PC-9 (cell line): ENCODE measurements at regions not wholly inside any gene's neighbourhood (a gene's known extent, or its start where the extent isn't known, plus 50 kb on each side); places are given as distances from the start of the nearest gene placed in this dataset.

ENCODE experiments used
- BruUV-seq: library from RNA; stranded (reverse); fragments of 400-500 nt; replicated peaks from 2 replicates; lab custom pipeline; 2021; lab: Mats Ljungman, UMichigan
- CTCF ChIA-PET: fragments of 300-600 bp; sonication (Branson Sonifier 250); formaldehyde crosslinking; loops from one replicate; lab custom pipeline; 2022; ENCODE audit warnings: antibody characterized with exemption; lab: Charles Lee
- POLR2A ChIA-PET: fragments of 300-600 bp; sonication (Branson Sonifier 250); formaldehyde crosslinking; loops from one replicate; lab custom pipeline; 2022; ENCODE audit warnings: antibody characterized with exemption; ENCODE audit not compliant: unreplicated experiment; lab: Charles Lee
- DNase-seq, 2 experiments: peaks; one replicate each; pipeline versions ENCODE4 v3.0.0 to v3.0.0-alpha.2; 2015 to 2022; ENCODE audit warnings: mixed read lengths in 1 of 2
- H2AFZ ChIP-seq: fragments of 200-600 bp; sonication (generic); 2 replicates; pipeline ENCODE4 v1.8.1; 2017; ENCODE audit warnings: antibody characterized with exemption
- H3F3A ChIP-seq: fragments of 200-600 bp; sonication (generic); 2 replicates; pipeline ENCODE4 v1.8.1; 2017; ENCODE audit warnings: antibody characterized with exemption, mild to moderate bottlenecking, low read depth; ENCODE audit not compliant: insufficient read depth
- H3K27ac ChIP-seq: fragments of 200-600 bp; sonication (generic); 2 replicates; pipeline ENCODE4 v1.6.1; 2016; ENCODE audit warnings: mixed run types
- H3K27me3 ChIP-seq: fragments of 200-600 bp; sonication (generic); 2 replicates; pipeline ENCODE4 v1.6.1; 2016; ENCODE audit warnings: low read depth, mixed run types; ENCODE audit not compliant: insufficient read depth
- H3K36me3 ChIP-seq: fragments of 200-600 bp; sonication (generic); 2 replicates; pipeline ENCODE4 v1.6.1; 2016; ENCODE audit warnings: low read depth, mixed run types
- H3K4me1 ChIP-seq: fragments of 200-600 bp; sonication (generic); replicated peaks from 2 replicates; pipeline ENCODE4 v1.6.1; 2016; ENCODE audit warnings: mixed run types; ENCODE audit not compliant: insufficient read depth
- H3K4me2 ChIP-seq: fragments of 200-600 bp; sonication (generic); 2 replicates; pipeline ENCODE4 v1.6.1; 2017; ENCODE audit warnings: mixed run types
- H3K4me3 ChIP-seq: fragments of 200-600 bp; sonication (generic); 2 replicates; pipeline ENCODE4 v1.6.1; 2016; ENCODE audit warnings: mixed run types
- H3K79me2 ChIP-seq: fragments of 200-600 bp; sonication (generic); 2 replicates; pipeline ENCODE4 v1.6.1; 2017; ENCODE audit warnings: low read depth, mixed run types
- H3K9me2 ChIP-seq: fragments of 200-600 bp; sonication (generic); 2 replicates; pipeline ENCODE4 v1.8.1; 2017; ENCODE audit warnings: mild to moderate bottlenecking; ENCODE audit not compliant: insufficient read depth
- H3K9me3 ChIP-seq: fragments of 200-600 bp; sonication (generic); 2 replicates; pipeline ENCODE4 v1.8.1; 2016; ENCODE audit warnings: low read depth; ENCODE audit not compliant: insufficient read depth
- H4K20me1 ChIP-seq: fragments of 200-600 bp; sonication (generic); 2 replicates; pipeline ENCODE4 v1.8.1; 2017; ENCODE audit not compliant: insufficient read depth
- CTCF ChIP-seq: fragments of 200-600 bp; sonication (generic); conservative IDR thresholded peaks from 2 replicates; pipeline ENCODE4 v1.6.1; 2017; ENCODE audit warnings: mixed run types, antibody characterized with exemption, mild to moderate bottlenecking, moderate library complexity
- EZH2 ChIP-seq: fragments of 200-600 bp; sonication (generic); IDR thresholded peaks from 2 replicates; pipeline ENCODE4 v1.8.0; 2017; ENCODE audit warnings: antibody characterized with exemption, low read depth
- intact Hi-C: fragments of 100-400 bp; cut with micrococcal nuclease; formaldehyde crosslinking; loops from one replicate; pipeline ENCODE4 v1.10.0; 2022; ENCODE audit not compliant: unreplicated experiment

DNA sequence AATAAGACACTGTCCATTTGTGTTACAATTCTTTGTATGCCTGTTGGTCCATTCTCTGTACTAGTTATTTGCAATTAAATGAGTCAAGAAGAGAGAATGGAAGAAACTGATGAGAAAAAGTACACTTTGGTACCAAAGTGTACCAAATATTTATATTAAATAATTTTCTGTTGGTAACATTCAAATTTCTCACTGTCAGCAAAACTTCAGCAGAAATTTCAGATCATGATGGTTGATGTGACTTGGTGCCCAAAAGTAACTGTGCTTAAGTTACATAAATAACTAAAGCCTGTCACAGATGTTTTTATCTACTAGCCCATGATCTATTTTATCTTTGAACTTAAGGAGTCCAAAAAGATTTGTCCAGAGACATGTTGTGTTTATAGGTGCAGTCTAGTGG lies 274.4 kb upstream of the CXADR start:
- H3K9me2 ChIP-seq: no peaks in the 10 kb centered on the region
- no peak overlapping the region for H2AFZ ChIP-seq
- H3F3A ChIP-seq: no peaks in the 10 kb centered on the region
- no peak overlapping the region for H3K27ac ChIP-seq
- H3K4me3 ChIP-seq: no peak overlapping the region
- ChIA-PET POLR2A (no interaction called here), CTCF (no interaction called here)
- BruUV-seq: no TSS peak
- no peak overlapping the region for H3K4me2 ChIP-seq
- no peaks in the 10 kb centered on the region for H3K79me2 ChIP-seq
- no peaks in the 10 kb centered on the region for H3K36me3 ChIP-seq
- H3K4me1 ChIP-seq: no peaks in the 10 kb centered on the region
- no peaks in the 10 kb centered on the region for H3K9me3 ChIP-seq
- H4K20me1 ChIP-seq: no peaks in the 10 kb centered on the region
- no peaks in the 10 kb centered on the region for H3K27me3 ChIP-seq
- intact Hi-C loops: no loop called here
- DNase-seq: no peak
- no peak for TF ChIP-seq CTCF
- no peak for TF ChIP-seq EZH2

DNA sequence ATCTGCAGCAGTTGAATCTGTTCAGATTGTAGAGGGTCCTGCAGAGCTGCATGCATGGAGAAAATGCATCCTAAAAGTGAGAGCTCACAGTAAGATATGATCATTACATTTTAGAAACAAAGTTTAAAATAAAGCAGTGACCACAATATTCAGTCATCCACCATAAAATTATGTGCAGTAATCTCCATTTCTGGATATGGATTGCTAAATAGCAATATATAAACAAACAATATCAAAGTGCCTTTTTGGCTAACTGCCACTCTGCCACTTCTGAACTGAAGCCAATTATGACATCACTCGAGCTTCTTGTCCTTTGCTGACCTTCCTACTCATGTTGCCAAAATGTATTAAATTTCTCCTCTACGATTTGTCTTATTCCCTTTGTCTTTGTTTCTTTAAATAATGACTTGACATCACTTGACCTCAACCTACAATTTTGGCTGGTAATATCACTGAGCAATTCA lies 262.0 kb upstream of the CXADR start:
- Histone ChIP-seq H3K4me2 (no peak overlapping the region), H4K20me1 (no peaks in the 10 kb centered on the region), H3F3A (no peaks in the 10 kb centered on the region), H3K27me3 (no peaks in the 10 kb centered on the region), H3K9me2 (no peaks in the 10 kb centered on the region), H3K4me3 (no peak overlapping the region), H3K9me3 (no peaks in the 10 kb centered on the region), H3K36me3 (no peaks in the 10 kb centered on the region), H3K4me1 (no peaks in the 10 kb centered on the region), H2AFZ (no peak overlapping the region), H3K79me2 (no peaks in the 10 kb centered on the region), H3K27ac (no peak overlapping the region)
- ChIA-PET POLR2A (no interaction called here), CTCF (no interaction called here)
- intact Hi-C loops: no loop called here
- BruUV-seq: no TSS peak
- TF ChIP-seq EZH2 (no peak), CTCF (no peak)
- DNase-seq: no peak

GRCh38 chr21:17257784-17258183 lies 255.1 kb upstream of the CXADR start:
- H3K79me2 ChIP-seq: no peaks in the 10 kb centered on the region
- H4K20me1 ChIP-seq: no peaks in the 10 kb centered on the region
- H3K27ac ChIP-seq: no peak overlapping the region
- ChIA-PET CTCF (no interaction called here), POLR2A (no interaction called here)
- H3F3A ChIP-seq: no peaks in the 10 kb centered on the region
- no peaks in the 10 kb centered on the region for H3K36me3 ChIP-seq
- DNase-seq: no peak
- intact Hi-C loops: no loop called here
- no peak overlapping the region for H3K4me3 ChIP-seq
- TF ChIP-seq EZH2 (no peak), CTCF (no peak)
- no peaks in the 10 kb centered on the region for H3K4me1 ChIP-seq
- BruUV-seq: no TSS peak
- H3K9me2 ChIP-seq: no peaks in the 10 kb centered on the region
- H3K27me3 ChIP-seq: no peaks in the 10 kb centered on the region
- H3K4me2 ChIP-seq: no peak overlapping the region
- no peak overlapping the region for H2AFZ ChIP-seq
- no peaks in the 10 kb centered on the region for H3K9me3 ChIP-seq
